PFSK-1 (cell line): ENCODE measurements at regions not wholly inside any gene's neighbourhood (a gene's known extent, or its start where the extent isn't known, plus 50 kb on each side); places are given as distances from the start of the nearest gene placed in this dataset.

ENCODE experiments used
- FOXP2 ChIP-seq: optimal IDR thresholded peaks from 2 replicates; pipeline ENCODE3; 2011; ENCODE audit warnings: borderline replicate concordance, control low read depth, inconsistent platforms; ENCODE audit not compliant: insufficient read depth; ENCODE audit errors: extremely low read length, extremely low read depth
- POLR2AphosphoS5 ChIP-seq: IDR thresholded peaks from 2 replicates; pipeline ENCODE4 v1.6.1; 2012; ENCODE audit warnings: low read depth, mild to moderate bottlenecking, control low read depth, low read length, moderate library complexity
- SIN3A ChIP-seq: IDR thresholded peaks from 2 replicates; pipeline ENCODE4 v1.6.1; 2012; ENCODE audit warnings: mild to moderate bottlenecking, low read length, moderate library complexity, borderline replicate concordance; ENCODE audit not compliant: insufficient read depth
- TAF1 ChIP-seq: IDR thresholded peaks from 2 replicates; pipeline ENCODE4 v1.6.1; 2012; ENCODE audit warnings: low read length, control low read depth, borderline replicate concordance; ENCODE audit not compliant: insufficient read depth
- TF ChIP-seq, protein P1 (sequence below), 2 experiments: IDR thresholded peaks; 2 replicates each; pipeline versions ENCODE4 v1.6.1 to v1.8.0; 2011 to 2012; ENCODE audit warnings: low read depth in 2 of 2, low read length in 2 of 2, control low read depth in 1 of 2, inconsistent platforms in 1 of 2, mild to moderate bottlenecking in 1 of 2, moderate library complexity in 1 of 2; ENCODE audit not compliant: insufficient read depth in 1 of 2

DNA sequence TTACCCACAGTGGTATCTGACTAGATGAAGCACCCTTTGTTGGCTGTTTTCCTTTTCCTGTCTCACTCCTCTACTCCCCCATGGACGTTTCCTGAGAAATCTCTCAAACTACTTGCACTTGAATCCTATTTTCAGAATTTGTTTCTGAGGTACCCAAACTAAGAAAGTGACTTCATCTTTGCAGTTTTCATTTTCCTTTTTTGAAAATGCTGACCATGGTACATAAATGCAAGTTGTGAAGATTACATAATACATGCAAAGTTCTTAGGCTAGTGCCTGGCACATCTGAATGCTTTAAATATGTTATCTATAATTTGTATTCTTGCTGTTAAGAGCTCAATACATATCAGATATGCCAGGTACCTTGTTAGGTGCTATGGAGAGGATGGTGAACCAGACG lies 644.7 kb upstream of the TENM4 start:
- TF ChIP-seq, protein P1, sequence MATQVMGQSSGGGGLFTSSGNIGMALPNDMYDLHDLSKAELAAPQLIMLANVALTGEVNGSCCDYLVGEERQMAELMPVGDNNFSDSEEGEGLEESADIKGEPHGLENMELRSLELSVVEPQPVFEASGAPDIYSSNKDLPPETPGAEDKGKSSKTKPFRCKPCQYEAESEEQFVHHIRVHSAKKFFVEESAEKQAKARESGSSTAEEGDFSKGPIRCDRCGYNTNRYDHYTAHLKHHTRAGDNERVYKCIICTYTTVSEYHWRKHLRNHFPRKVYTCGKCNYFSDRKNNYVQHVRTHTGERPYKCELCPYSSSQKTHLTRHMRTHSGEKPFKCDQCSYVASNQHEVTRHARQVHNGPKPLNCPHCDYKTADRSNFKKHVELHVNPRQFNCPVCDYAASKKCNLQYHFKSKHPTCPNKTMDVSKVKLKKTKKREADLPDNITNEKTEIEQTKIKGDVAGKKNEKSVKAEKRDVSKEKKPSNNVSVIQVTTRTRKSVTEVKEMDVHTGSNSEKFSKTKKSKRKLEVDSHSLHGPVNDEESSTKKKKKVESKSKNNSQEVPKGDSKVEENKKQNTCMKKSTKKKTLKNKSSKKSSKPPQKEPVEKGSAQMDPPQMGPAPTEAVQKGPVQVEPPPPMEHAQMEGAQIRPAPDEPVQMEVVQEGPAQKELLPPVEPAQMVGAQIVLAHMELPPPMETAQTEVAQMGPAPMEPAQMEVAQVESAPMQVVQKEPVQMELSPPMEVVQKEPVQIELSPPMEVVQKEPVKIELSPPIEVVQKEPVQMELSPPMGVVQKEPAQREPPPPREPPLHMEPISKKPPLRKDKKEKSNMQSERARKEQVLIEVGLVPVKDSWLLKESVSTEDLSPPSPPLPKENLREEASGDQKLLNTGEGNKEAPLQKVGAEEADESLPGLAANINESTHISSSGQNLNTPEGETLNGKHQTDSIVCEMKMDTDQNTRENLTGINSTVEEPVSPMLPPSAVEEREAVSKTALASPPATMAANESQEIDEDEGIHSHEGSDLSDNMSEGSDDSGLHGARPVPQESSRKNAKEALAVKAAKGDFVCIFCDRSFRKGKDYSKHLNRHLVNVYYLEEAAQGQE (IDR thresholded peaks at IDR 0.05; ENCODE audit: insufficient read depth in 1 of 2, low read depth in 2 of 2, low read length in 2 of 2): no peak
- no peak for TF ChIP-seq SIN3A
- no peak for TF ChIP-seq POLR2AphosphoS5
- TF ChIP-seq FOXP2: no peak

DNA sequence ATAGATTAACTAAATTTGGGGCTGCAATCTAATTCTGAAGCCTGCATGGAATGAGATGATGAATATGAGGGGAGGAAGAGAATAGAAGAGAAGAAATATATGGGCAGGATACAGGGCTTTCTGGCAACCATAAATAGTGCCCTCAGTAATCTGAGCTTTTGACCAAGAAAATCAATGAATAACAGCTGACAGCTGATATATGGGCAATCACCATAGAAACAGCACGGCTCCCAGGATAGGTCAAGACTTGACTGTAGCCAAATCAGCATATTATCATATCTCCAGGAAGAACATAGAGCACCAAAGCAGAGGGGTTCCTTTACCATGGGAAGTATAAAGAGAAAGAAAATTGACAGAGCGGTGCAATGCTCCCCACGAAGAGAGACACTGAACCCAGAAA lies 643.8 kb upstream of the TENM4 start:
- TF ChIP-seq SIN3A: no peak
- no peak for TF ChIP-seq TAF1
- TF ChIP-seq, protein P1 (IDR thresholded peaks at IDR 0.05; ENCODE audit: insufficient read depth in 1 of 2, low read depth in 2 of 2, low read length in 2 of 2): no peak
- TF ChIP-seq POLR2AphosphoS5: no peak
- no peak for TF ChIP-seq FOXP2

- TF ChIP-seq FOXP2 (no peak), SIN3A (no peak), TAF1 (no peak), POLR2AphosphoS5 (no peak)
- TF ChIP-seq, protein P1 (IDR thresholded peaks at IDR 0.05; ENCODE audit: insufficient read depth in 1 of 2, low read depth in 2 of 2, low read length in 2 of 2): no peak
Observed at GRCh38 chr11:80083531-80083951, 642.7 kb upstream of the TENM4 start.

DNA sequence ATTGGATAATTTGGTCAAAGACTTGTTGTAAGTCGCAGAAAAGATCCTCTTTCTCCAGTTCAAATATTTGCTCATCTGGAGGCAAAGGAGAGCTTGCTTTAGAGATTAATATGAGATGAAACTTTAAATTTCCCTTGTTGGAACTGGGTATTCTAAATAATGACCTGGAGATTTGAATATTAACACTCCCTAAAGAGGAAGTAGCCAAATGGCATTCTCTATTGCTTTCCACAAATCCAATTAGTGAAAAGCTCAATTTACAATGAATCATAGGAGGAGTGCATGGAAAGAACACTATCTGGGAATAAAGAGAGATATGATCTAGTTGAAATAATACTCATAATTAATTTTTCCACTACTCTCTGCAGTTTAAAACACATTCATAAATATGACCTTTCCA lies 641.6 kb upstream of the TENM4 start:
- TF ChIP-seq TAF1 (no peak), FOXP2 (no peak), POLR2AphosphoS5 (no peak), SIN3A (no peak)
- TF ChIP-seq, protein P1 (IDR thresholded peaks at IDR 0.05; ENCODE audit: insufficient read depth in 1 of 2, low read depth in 2 of 2, low read length in 2 of 2): no peak

DNA sequence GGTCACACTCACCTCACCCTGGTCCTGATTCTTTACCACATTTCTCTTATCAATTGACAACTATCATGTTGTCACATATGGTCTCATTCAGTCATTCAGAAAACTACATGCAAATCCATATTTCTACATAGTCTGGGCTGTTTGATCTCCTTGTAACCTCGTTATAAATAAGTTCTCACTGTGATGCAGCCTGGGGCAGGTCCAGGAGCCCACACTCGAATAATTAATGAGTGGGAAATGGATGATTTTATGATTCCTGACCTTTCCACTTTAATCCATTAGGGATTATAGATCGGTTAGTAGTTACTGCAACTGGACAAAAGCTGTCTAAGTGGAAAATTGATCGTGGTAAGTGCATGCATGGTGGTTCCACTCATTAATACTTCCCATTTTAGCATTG lies 636.3 kb upstream of the TENM4 start:
- TF ChIP-seq FOXP2 (no peak), TAF1 (no peak), SIN3A (no peak), POLR2AphosphoS5 (no peak)
- TF ChIP-seq, protein P1 (IDR thresholded peaks at IDR 0.05; ENCODE audit: insufficient read depth in 1 of 2, low read depth in 2 of 2, low read length in 2 of 2): no peak
